ENCODE measurements at regions not wholly inside any gene's neighbourhood (a gene's known extent, or its start where the extent isn't known, plus 50 kb on each side); places are given as distances from the start of the nearest gene placed in this dataset.

DNA sequence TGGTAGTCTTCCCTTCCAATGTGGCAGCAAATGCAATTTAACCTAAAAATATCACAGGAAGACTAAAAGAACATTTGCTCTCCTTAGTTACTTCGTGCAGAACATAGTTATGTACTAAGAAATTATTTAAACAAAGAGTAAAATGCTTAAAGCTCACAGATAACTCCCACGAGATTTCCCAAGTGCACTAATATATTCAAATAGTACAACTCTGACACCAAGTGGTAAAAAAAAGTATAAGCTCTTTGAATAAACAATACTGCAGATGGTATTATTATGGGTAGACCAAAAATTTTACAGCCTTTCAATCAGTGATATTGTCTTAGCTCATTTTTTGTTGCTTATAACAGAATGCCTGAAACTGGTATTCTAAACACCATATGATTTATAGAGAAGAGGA is 52.8 kb upstream of the FILIP1 start:
- DNase-seq (ENCODE audit: low spot score): peak; percentile 25

DNA sequence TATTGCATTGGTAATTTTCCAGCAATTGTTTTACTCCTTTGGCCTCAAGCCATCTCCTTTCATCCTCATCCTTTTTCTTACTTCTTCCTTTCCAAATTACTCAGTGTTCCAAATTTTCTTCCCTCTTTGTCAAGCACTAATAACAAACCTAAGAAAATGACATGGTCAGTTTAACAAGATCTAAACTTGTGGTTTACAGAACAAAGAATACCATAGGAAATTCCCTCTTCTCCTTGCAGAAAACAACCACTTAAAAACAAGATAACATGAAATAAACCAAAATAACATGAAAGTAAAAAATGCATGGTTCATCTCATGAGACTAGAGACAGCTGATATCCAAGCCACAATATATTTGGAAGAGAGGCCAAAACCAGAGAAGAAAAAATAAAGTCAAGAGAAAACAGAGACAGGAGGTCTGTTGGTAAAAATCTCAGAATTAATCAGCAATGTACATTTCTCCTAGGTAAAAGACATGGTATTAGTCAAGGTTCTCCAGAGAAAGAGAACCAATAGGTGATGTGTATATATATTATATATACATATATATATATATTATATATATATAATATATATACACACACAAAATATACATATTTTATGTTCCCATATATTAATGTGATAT is 51.0 kb upstream of the SENP6 start:
- no peak for DNase-seq (ENCODE audit: low spot score)

DNA sequence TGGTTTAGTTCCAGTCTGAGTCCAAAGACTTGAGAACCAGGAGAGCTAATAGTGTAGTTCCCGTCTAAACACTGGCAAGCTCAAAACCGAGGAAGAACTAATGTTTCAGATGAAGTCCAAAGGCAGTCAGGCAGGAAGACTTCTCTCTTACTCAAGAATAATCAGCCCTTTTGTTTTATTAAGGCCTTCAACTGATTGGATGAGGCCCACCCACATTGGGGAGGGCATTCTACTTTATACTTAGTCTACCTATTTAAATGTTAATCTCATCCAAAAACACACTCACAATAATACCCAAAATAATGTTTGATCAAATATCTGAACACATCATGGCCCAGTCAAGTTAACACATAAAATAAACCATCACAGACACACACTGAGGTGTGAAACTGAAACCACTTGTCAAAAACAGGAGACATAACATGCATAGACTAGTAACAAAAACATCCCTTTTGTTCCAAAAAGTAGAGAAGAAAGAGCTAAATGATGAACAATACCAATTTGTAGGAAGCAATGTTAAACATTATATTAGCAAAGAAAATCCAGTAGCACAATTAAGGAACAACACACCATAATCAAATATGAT is 50.2 kb upstream of the SENP6 start:
- DNase-seq (ENCODE audit: low spot score): no peak
